HCT116 (cell line): ENCODE measurements at regions not wholly inside any gene's neighbourhood (a gene's known extent, or its start where the extent isn't known, plus 50 kb on each side); places are given as distances from the start of the nearest gene placed in this dataset.

Experiments used
- ATAC-seq: fragments of 200-7000 bp; cut with Tn5 transposase; 2 replicates; pipeline ENCODE4 v1.9.1; 2020; ENCODE audit warnings: mild to moderate bottlenecking, moderate library complexity
- BruUV-seq: library from RNA; stranded (reverse); fragments of 400-500 nt; replicated peaks from 2 replicates; lab custom pipeline; 2021; lab: Mats Ljungman, UMichigan
- CTCF ChIA-PET: fragments of 300-600 bp; sonication (Branson Sonifier 250); formaldehyde crosslinking; loops from one replicate; lab custom pipeline; 2021; ENCODE audit warnings: antibody characterized with exemption; lab: Charles Lee
- POLR2A ChIA-PET: fragments of 300-600, 350-600 bp; sonication (Branson Sonifier 250); formaldehyde crosslinking; loops from one replicate; lab custom pipeline; 2021; ENCODE audit warnings: antibody characterized with exemption; lab: Charles Lee
- RAD21 ChIA-PET, 2 experiments: fragments of 300-600 bp; sonication (Branson Sonifier 250); formaldehyde crosslinking; loops; one replicate each; lab custom pipeline; 2023; ENCODE audit warnings: low total read pairs in 2 of 2; ENCODE audit not compliant: uncharacterized antibody in 2 of 2, unreplicated experiment in 2 of 2, low non-redundant PET in 1 of 2; lab: Charles Lee
- DNase-seq: peaks from one replicate; pipeline ENCODE4 v3.0.0-alpha.2; 2010; ENCODE audit warnings: low read depth, low spot score
- H2AFZ ChIP-seq: fragments of 200-600 bp; shearing (Covaris generic), sonication (generic); 2 replicates; pipeline ENCODE4 v1.6.1; 2017; ENCODE audit warnings: low read depth, mixed run types, mixed read lengths, antibody characterized with exemption, low read length; ENCODE audit not compliant: poor library complexity, severe bottlenecking
- H3K27ac ChIP-seq: 2 replicates; pipeline ENCODE4 v1.5.1; 2012; ENCODE audit warnings: low read depth, low read length
- H3K27me3 ChIP-seq: fragments of 200-600 bp; sonication (generic); 2 replicates; pipeline ENCODE4 v1.6.1; 2016; ENCODE audit warnings: mixed run types, low read length, mixed read lengths; ENCODE audit not compliant: insufficient read depth
- H3K36me3 ChIP-seq, 2 experiments: fragments of 200-500 bp in 1 of 2; fragments of 200-600 bp in 1 of 2; sonication (Bioruptor generic) in 1 of 2; sonication (generic) in 1 of 2; 2 replicates each; pipeline versions ENCODE4 v1.5.1 to v1.6.1; 2014 to 2016; ENCODE audit warnings: low read length in 2 of 2, inconsistent platforms in 1 of 2, mixed read lengths in 1 of 2, mixed run types in 1 of 2; ENCODE audit not compliant: insufficient read depth in 2 of 2, control insufficient read depth in 1 of 2
- H3K4me1 ChIP-seq, 2 experiments: fragments of 200-600 bp in 1 of 2; sonication (generic) in 1 of 2; 2 replicates each; pipeline versions ENCODE4 v1.5.1 to v1.6.1; 2012 to 2017; ENCODE audit warnings: low read length in 2 of 2, inconsistent platforms in 1 of 2, mild to moderate bottlenecking in 1 of 2, mixed read lengths in 1 of 2, mixed run types in 1 of 2, moderate library complexity in 1 of 2; ENCODE audit not compliant: insufficient read depth in 2 of 2, control insufficient read depth in 1 of 2
- H3K4me2 ChIP-seq: fragments of 200-600 bp; sonication (generic); 2 replicates; pipeline ENCODE4 v1.6.1; 2017; ENCODE audit warnings: mixed run types, low read length, mixed read lengths
- H3K4me3 ChIP-seq, 2 experiments: fragments of 200-600 bp in 1 of 2; sonication (generic) in 1 of 2; replicated peaks in 1 of 2; 2 replicates each; pipeline ENCODE4 v1.5.1; 2011 to 2016; ENCODE audit warnings: low read length in 2 of 2, control low read depth in 1 of 2, low read depth in 1 of 2, mild to moderate bottlenecking in 1 of 2, mixed read lengths in 1 of 2, mixed run types in 1 of 2
- H3K79me2 ChIP-seq: fragments of 200-600 bp; sonication (generic); 2 replicates; pipeline ENCODE4 v1.6.1; 2017; ENCODE audit warnings: mild to moderate bottlenecking, mixed run types, low read length, moderate library complexity, mixed read lengths; ENCODE audit not compliant: insufficient read depth
- H3K9ac ChIP-seq: fragments of 200-600 bp; sonication (generic); 2 replicates; pipeline ENCODE4 v1.6.1; 2016; ENCODE audit warnings: low read length, mixed read lengths
- H3K9me2 ChIP-seq: fragments of 200-600 bp; sonication (generic), shearing (Covaris generic); 2 replicates; pipeline ENCODE4 v1.6.1; 2017; ENCODE audit warnings: mixed run types, mild to moderate bottlenecking, moderate library complexity; ENCODE audit not compliant: insufficient read depth
- H3K9me3 ChIP-seq, 2 experiments: fragments of 200-500 bp in 1 of 2; fragments of 200-600 bp in 1 of 2; sonication (Bioruptor generic) in 1 of 2; sonication (generic) in 1 of 2; 2 replicates each; pipeline ENCODE4 v1.6.1; 2014 to 2017; ENCODE audit warnings: low read length in 2 of 2, mixed read lengths in 2 of 2, inconsistent platforms in 1 of 2, low read depth in 1 of 2, mild to moderate bottlenecking in 1 of 2, mixed run types in 1 of 2, moderate library complexity in 1 of 2; ENCODE audit not compliant: control insufficient read depth in 1 of 2, insufficient read depth in 1 of 2
- H4K20me1 ChIP-seq: fragments of 200-600 bp; sonication (generic), shearing (Covaris generic); 2 replicates; pipeline ENCODE4 v1.6.1; 2017; ENCODE audit warnings: mixed run types, mild to moderate bottlenecking, moderate library complexity; ENCODE audit not compliant: insufficient read depth
- CBX3 ChIP-seq: IDR thresholded peaks from 2 replicates; pipeline ENCODE4 v1.6.1; 2012; ENCODE audit warnings: low read depth
- CEBPB ChIP-seq: IDR thresholded peaks from 2 replicates; pipeline ENCODE4 v1.6.1; 2012; ENCODE audit warnings: low read depth
- EGR1 ChIP-seq: IDR thresholded peaks from 2 replicates; pipeline ENCODE4 v1.6.1; 2012; ENCODE audit warnings: low read depth
- ELF1 ChIP-seq: IDR thresholded peaks from 2 replicates; pipeline ENCODE4 v1.6.1; 2012; ENCODE audit warnings: low read depth, borderline replicate concordance
- EZH2phosphoT487 ChIP-seq: fragments of 200-600 bp; IDR thresholded peaks from 2 replicates; pipeline ENCODE4 v1.6.1; 2018; ENCODE audit warnings: antibody characterized with exemption, borderline replicate concordance
- FOSL1 ChIP-seq: IDR thresholded peaks from 2 replicates; pipeline ENCODE4 v1.6.1; 2012; ENCODE audit warnings: low read depth
- JUND ChIP-seq: IDR thresholded peaks from 2 replicates; pipeline ENCODE4 v1.6.1; 2012
- POLR2A ChIP-seq: IDR thresholded peaks from 2 replicates; pipeline ENCODE4 v1.7.0; 2011; ENCODE audit warnings: borderline replicate concordance; ENCODE audit not compliant: insufficient read depth, insufficient read length; ENCODE audit errors: extremely low read depth
- POLR2AphosphoS5 ChIP-seq: IDR thresholded peaks from 2 replicates; pipeline ENCODE4 v1.6.1; 2011; ENCODE audit warnings: mild to moderate bottlenecking, low read depth, low read length, moderate library complexity
- RAD21 ChIP-seq: IDR thresholded peaks from 2 replicates; pipeline ENCODE4 v1.6.1; 2012; ENCODE audit warnings: low read depth, mild to moderate bottlenecking
- SP1 ChIP-seq: IDR thresholded peaks from 2 replicates; pipeline ENCODE4 v1.6.1; 2012; ENCODE audit warnings: low read depth
- SRF ChIP-seq: IDR thresholded peaks from 2 replicates; pipeline ENCODE4 v1.6.1; 2012; ENCODE audit warnings: low read depth
- YY1 ChIP-seq: IDR thresholded peaks from 2 replicates; pipeline ENCODE4 v1.6.1; 2011; ENCODE audit warnings: low read length, low read depth, moderate library complexity, mild to moderate bottlenecking; ENCODE audit not compliant: insufficient replicate concordance; ENCODE audit errors: extremely low read depth
- ZFX ChIP-seq: fragments of 450-650 bp; IDR thresholded peaks from 2 replicates; pipeline ENCODE4 v1.6.1; 2017
- ZNF274 ChIP-seq: fragments of 200-500 bp; sonication (Bioruptor generic); IDR thresholded peaks from 2 replicates; pipeline ENCODE4 v1.6.1; 2014; ENCODE audit warnings: mild to moderate bottlenecking, low read depth, low read length, inconsistent platforms
- intact Hi-C: fragments of 100-400 bp; cut with micrococcal nuclease; formaldehyde crosslinking; loops from 2 replicates; pipeline ENCODE4 v1.10.0; 2022
- TF ChIP-seq, protein P1 (sequence below): IDR thresholded peaks from 2 replicates; pipeline ENCODE4 v1.6.1; 2011; ENCODE audit warnings: mild to moderate bottlenecking, low read length, moderate library complexity; ENCODE audit not compliant: insufficient replicate concordance; ENCODE audit errors: extremely low read depth
- TF ChIP-seq, protein P2 (sequence below), 3 experiments: fragments of 200-600 bp in 1 of 3; sonication (generic) in 1 of 3; IDR thresholded peaks in 2 of 3; conservative IDR thresholded peaks in 1 of 3; 2 replicates each; pipeline ENCODE4 v1.5.1; 2012 to 2017; ENCODE audit warnings: low read depth in 2 of 3, low read length in 2 of 3, antibody characterized with exemption in 1 of 3, borderline replicate concordance in 1 of 3, control low read depth in 1 of 3, mild to moderate bottlenecking in 1 of 3, mixed read lengths in 1 of 3, mixed run types in 1 of 3, moderate library complexity in 1 of 3; ENCODE audit not compliant: insufficient read depth in 1 of 3
- TF ChIP-seq, protein P3 (sequence below): IDR thresholded peaks from 2 replicates; pipeline ENCODE4 v1.6.1; 2012
- TF ChIP-seq, protein P4 (sequence below): IDR thresholded peaks from 2 replicates; pipeline ENCODE4 v1.6.1; 2012; ENCODE audit warnings: low read depth

DNA sequence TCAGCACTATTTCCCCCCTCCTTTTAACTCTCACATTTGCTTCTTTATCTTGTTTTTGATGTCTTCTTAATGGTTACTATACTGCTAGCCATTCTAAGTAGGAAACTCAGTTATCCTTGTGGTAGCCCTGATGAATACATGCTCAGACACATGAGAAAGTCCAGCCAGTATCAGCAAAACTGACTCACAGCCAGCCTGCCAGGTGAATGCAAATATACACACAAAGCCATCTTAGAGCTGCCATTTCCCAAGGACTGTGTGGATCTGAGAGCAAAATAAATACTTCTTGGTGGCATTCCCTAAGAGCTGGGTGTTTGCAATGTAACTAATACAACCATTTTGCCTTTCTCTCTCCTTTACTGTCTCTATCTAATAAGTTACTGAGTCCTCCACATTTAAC is 455.2 kb downstream of the CCER1 start (continued):
- TF ChIP-seq FOSL1: no peak

DNA sequence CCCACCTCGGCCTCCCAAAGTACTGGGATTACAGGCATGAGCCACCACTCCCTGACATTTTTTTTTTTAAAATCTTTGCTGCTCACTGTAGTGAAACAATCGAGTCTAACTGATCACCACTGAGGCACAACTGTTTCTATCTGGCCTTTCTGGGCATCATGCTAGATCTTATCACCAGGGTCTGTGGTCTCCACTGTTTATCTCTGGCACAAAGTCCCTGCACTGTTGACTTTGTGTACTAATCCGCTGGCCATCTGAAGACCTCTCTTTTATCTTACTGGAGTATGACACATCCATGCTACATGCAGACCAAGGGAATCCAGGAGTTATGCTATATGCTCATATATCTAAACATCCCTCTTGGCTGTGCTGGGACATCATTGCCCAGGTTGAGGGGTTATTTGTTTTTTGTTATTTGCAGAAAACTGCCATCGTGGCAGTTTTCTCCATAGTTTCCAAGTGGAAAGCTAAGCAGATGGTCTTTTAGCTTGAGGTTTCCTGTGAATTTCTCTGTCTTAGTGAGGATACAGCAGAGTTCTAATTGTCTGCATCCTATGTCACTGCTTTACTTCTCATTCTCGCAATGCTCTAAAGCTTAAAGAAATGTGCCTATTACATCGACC is 456.9 kb downstream of the CCER1 start:
- no peaks in the 10 kb centered on the region for H3K79me2 ChIP-seq
- POLR2A ChIA-PET: no interaction called here
- no peak overlapping the region for H3K4me2 ChIP-seq
- no peaks in the 10 kb centered on the region for H3K4me1 ChIP-seq
- ATAC-seq (no peak), DNase-seq (no peak)
- no peaks in the 10 kb centered on the region for H4K20me1 ChIP-seq
- BruUV-seq: no TSS peak
- H2AFZ ChIP-seq: no peak overlapping the region
- H3K27ac ChIP-seq: no peak overlapping the region
- H3K27me3 ChIP-seq: no peaks in the 10 kb centered on the region
- no peak overlapping the region for H3K4me3 ChIP-seq
- intact Hi-C loops: no loop called here
- H3K9ac ChIP-seq: no peak overlapping the region
- H3K9me2 ChIP-seq: no peaks in the 10 kb centered on the region
- H3K9me3 ChIP-seq: no peaks in the 10 kb centered on the region
- no peaks in the 10 kb centered on the region for H3K36me3 ChIP-seq
- RAD21 ChIA-PET: no interaction called here
- CTCF ChIA-PET: no interaction called here
- TF ChIP-seq RAD21: no peak
- no peak for TF ChIP-seq SP1
- TF ChIP-seq FOSL1: no peak
- TF ChIP-seq, protein P1, sequence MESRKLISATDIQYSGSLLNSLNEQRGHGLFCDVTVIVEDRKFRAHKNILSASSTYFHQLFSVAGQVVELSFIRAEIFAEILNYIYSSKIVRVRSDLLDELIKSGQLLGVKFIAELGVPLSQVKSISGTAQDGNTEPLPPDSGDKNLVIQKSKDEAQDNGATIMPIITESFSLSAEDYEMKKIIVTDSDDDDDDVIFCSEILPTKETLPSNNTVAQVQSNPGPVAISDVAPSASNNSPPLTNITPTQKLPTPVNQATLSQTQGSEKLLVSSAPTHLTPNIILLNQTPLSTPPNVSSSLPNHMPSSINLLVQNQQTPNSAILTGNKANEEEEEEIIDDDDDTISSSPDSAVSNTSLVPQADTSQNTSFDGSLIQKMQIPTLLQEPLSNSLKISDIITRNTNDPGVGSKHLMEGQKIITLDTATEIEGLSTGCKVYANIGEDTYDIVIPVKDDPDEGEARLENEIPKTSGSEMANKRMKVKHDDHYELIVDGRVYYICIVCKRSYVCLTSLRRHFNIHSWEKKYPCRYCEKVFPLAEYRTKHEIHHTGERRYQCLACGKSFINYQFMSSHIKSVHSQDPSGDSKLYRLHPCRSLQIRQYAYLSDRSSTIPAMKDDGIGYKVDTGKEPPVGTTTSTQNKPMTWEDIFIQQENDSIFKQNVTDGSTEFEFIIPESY: no peak
- no peak for TF ChIP-seq POLR2AphosphoS5
- TF ChIP-seq, protein P2, sequence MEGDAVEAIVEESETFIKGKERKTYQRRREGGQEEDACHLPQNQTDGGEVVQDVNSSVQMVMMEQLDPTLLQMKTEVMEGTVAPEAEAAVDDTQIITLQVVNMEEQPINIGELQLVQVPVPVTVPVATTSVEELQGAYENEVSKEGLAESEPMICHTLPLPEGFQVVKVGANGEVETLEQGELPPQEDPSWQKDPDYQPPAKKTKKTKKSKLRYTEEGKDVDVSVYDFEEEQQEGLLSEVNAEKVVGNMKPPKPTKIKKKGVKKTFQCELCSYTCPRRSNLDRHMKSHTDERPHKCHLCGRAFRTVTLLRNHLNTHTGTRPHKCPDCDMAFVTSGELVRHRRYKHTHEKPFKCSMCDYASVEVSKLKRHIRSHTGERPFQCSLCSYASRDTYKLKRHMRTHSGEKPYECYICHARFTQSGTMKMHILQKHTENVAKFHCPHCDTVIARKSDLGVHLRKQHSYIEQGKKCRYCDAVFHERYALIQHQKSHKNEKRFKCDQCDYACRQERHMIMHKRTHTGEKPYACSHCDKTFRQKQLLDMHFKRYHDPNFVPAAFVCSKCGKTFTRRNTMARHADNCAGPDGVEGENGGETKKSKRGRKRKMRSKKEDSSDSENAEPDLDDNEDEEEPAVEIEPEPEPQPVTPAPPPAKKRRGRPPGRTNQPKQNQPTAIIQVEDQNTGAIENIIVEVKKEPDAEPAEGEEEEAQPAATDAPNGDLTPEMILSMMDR (IDR thresholded peaks at IDR 0.05 in 2 of 3, conservative IDR thresholded peaks at IDR 0.05 in 1 of 3; ENCODE audit: borderline replicate concordance in 1 of 3, insufficient read depth in 1 of 3, low read depth in 2 of 3, low read length in 2 of 3): no peak
- TF ChIP-seq ZFX: no peak
- TF ChIP-seq CBX3: no peak
- TF ChIP-seq, protein P3, sequence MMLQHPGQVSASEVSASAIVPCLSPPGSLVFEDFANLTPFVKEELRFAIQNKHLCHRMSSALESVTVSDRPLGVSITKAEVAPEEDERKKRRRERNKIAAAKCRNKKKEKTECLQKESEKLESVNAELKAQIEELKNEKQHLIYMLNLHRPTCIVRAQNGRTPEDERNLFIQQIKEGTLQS: no peak
- TF ChIP-seq, protein P4, sequence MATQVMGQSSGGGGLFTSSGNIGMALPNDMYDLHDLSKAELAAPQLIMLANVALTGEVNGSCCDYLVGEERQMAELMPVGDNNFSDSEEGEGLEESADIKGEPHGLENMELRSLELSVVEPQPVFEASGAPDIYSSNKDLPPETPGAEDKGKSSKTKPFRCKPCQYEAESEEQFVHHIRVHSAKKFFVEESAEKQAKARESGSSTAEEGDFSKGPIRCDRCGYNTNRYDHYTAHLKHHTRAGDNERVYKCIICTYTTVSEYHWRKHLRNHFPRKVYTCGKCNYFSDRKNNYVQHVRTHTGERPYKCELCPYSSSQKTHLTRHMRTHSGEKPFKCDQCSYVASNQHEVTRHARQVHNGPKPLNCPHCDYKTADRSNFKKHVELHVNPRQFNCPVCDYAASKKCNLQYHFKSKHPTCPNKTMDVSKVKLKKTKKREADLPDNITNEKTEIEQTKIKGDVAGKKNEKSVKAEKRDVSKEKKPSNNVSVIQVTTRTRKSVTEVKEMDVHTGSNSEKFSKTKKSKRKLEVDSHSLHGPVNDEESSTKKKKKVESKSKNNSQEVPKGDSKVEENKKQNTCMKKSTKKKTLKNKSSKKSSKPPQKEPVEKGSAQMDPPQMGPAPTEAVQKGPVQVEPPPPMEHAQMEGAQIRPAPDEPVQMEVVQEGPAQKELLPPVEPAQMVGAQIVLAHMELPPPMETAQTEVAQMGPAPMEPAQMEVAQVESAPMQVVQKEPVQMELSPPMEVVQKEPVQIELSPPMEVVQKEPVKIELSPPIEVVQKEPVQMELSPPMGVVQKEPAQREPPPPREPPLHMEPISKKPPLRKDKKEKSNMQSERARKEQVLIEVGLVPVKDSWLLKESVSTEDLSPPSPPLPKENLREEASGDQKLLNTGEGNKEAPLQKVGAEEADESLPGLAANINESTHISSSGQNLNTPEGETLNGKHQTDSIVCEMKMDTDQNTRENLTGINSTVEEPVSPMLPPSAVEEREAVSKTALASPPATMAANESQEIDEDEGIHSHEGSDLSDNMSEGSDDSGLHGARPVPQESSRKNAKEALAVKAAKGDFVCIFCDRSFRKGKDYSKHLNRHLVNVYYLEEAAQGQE: no peak
- no peak for TF ChIP-seq ZNF274
- TF ChIP-seq YY1: no peak
- TF ChIP-seq EGR1: no peak
- TF ChIP-seq POLR2A: no peak
- TF ChIP-seq SRF: no peak
- TF ChIP-seq ELF1: no peak
- TF ChIP-seq JUND: no peak
- no peak for TF ChIP-seq CEBPB
- TF ChIP-seq EZH2phosphoT487: no peak
